Caco-2 (cell line): ENCODE measurements at regions not wholly inside any gene's neighbourhood (a gene's known extent, or its start where the extent isn't known, plus 50 kb on each side); places are given as distances from the start of the nearest gene placed in this dataset.

Experiments
- BruUV-seq: library from RNA; stranded (reverse); fragments of 400-500 nt; replicated peaks from 2 replicates; lab custom pipeline; 2021; lab: Mats Ljungman, UMichigan
- CTCF ChIA-PET: fragments of 300-600 bp; sonication (Branson Sonifier 250); formaldehyde crosslinking; loops from one replicate; lab custom pipeline; 2022; ENCODE audit warnings: antibody characterized with exemption; lab: Charles Lee
- POLR2A ChIA-PET: fragments of 300-600 bp; sonication (Branson Sonifier 250); formaldehyde crosslinking; loops from one replicate; lab custom pipeline; 2022; ENCODE audit warnings: antibody characterized with exemption; lab: Charles Lee
- DNase-seq, 2 experiments: peaks; one replicate each; pipeline versions ENCODE4 v3.0.0 to v3.0.0-alpha.2; 2020 to 2022
- H3K27me3 ChIP-seq: replicated peaks from 2 replicates; pipeline ENCODE4 v1.6.0; 2011; ENCODE audit warnings: low read length; ENCODE audit not compliant: control insufficient read depth, insufficient read depth
- H3K36me3 ChIP-seq: 2 replicates; pipeline ENCODE4 v1.5.1; 2011; ENCODE audit warnings: low read length; ENCODE audit not compliant: control insufficient read depth, insufficient read depth
- H3K4me1 ChIP-seq: fragments of 250-450 bp; sonication (Bioruptor Pico); 2 replicates; pipeline ENCODE4 v1.5.1; 2020; ENCODE audit warnings: mild to moderate bottlenecking
- H3K4me3 ChIP-seq: 2 replicates; pipeline ENCODE4 v1.5.1; 2011; ENCODE audit warnings: low read depth, mild to moderate bottlenecking, control low read depth, low read length
- H3K9me3 ChIP-seq: fragments of 250-450 bp; sonication (Bioruptor Pico); 2 replicates; pipeline ENCODE4 v1.5.1; 2020; ENCODE audit warnings: mild to moderate bottlenecking, moderate library complexity
- H3K27ac Mint-ChIP-seq: one replicate; pipeline ENCODE4 v1.8.0; 2022; ENCODE audit warnings: mixed read lengths; ENCODE audit not compliant: unreplicated experiment
- H3K27me3 Mint-ChIP-seq: one replicate; pipeline ENCODE4 v1.8.0; 2022; ENCODE audit warnings: mixed read lengths; ENCODE audit not compliant: insufficient read depth, unreplicated experiment
- H3K36me3 Mint-ChIP-seq: one replicate; pipeline ENCODE4 v1.8.0; 2022; ENCODE audit warnings: mild to moderate bottlenecking, mixed read lengths; ENCODE audit not compliant: insufficient read depth, unreplicated experiment
- H3K4me1 Mint-ChIP-seq: one replicate; pipeline ENCODE4 v1.8.0; 2022; ENCODE audit warnings: low read depth, mixed read lengths; ENCODE audit not compliant: unreplicated experiment
- H3K4me3 Mint-ChIP-seq: one replicate; pipeline ENCODE4 v1.8.0; 2022; ENCODE audit warnings: mild to moderate bottlenecking, moderate library complexity, mixed read lengths; ENCODE audit not compliant: unreplicated experiment
- H3K9me3 Mint-ChIP-seq: one replicate; pipeline ENCODE4 v1.8.0; 2022; ENCODE audit warnings: mixed read lengths; ENCODE audit not compliant: unreplicated experiment
- intact Hi-C: fragments of 100-400 bp; cut with micrococcal nuclease; formaldehyde crosslinking; loops from one replicate; pipeline ENCODE4 v1.10.0; 2022; ENCODE audit not compliant: unreplicated experiment
- TF ChIP-seq, protein P1 (sequence below), 2 experiments: fragments of 200-600 bp in 1 of 2; IDR thresholded peaks; 1 replicate in 1 of 2; 2 replicates in 1 of 2; pipeline versions ENCODE4 v1.5.1 to v1.8.0; 2011 to 2022; ENCODE audit warnings: antibody characterized with exemption in 1 of 2, control low read depth in 1 of 2, inconsistent platforms in 1 of 2, low read depth in 1 of 2, low read length in 1 of 2, mild to moderate bottlenecking in 1 of 2, moderate library complexity in 1 of 2; ENCODE audit not compliant: insufficient read depth in 1 of 2, severe bottlenecking in 1 of 2, unreplicated experiment in 1 of 2

DNA sequence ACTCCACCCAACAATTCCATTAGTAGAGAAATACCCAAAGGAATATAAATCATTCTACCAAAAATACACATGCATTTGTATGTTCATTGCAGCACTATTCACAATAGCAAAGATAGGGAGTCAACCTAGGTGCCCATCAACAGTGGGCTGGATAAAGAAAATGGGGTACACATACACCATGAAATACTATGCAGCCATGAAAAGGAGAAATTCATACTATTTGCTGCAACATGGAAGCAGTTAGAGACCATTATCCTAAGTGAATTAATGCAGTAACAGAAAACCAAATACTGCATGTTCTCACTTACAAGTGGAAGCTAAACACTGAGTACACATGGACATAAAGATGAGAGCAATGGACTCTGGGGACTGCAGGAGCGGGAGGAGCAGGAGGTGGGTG is 72.4 kb upstream of the MBOAT1 start:
- BruUV-seq = no TSS peak
- CTCF ChIA-PET = no interaction called here
- Mint-ChIP-seq H3K9me3 (no peaks in the 10 kb centered on the region), H3K36me3 (no peaks in the 10 kb centered on the region), H3K27me3 (peaks cover 3% of the 10 kb centered on the region), H3K4me1 (no peaks in the 10 kb centered on the region), H3K27ac (no peak overlapping the region), H3K4me3 (no peak overlapping the region)
- Histone ChIP-seq H3K9me3 (no peaks in the 10 kb centered on the region), H3K36me3 (no peaks in the 10 kb centered on the region), H3K27me3 (no peaks in the 10 kb centered on the region; the same call in 1 of the 2 replicates), H3K4me3 (no peak overlapping the region), H3K4me1 (no peaks in the 10 kb centered on the region)
- DNase-seq = no peak
- intact Hi-C loops = no loop called here
- TF ChIP-seq, protein P1, sequence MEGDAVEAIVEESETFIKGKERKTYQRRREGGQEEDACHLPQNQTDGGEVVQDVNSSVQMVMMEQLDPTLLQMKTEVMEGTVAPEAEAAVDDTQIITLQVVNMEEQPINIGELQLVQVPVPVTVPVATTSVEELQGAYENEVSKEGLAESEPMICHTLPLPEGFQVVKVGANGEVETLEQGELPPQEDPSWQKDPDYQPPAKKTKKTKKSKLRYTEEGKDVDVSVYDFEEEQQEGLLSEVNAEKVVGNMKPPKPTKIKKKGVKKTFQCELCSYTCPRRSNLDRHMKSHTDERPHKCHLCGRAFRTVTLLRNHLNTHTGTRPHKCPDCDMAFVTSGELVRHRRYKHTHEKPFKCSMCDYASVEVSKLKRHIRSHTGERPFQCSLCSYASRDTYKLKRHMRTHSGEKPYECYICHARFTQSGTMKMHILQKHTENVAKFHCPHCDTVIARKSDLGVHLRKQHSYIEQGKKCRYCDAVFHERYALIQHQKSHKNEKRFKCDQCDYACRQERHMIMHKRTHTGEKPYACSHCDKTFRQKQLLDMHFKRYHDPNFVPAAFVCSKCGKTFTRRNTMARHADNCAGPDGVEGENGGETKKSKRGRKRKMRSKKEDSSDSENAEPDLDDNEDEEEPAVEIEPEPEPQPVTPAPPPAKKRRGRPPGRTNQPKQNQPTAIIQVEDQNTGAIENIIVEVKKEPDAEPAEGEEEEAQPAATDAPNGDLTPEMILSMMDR (IDR thresholded peaks at IDR 0.05; ENCODE audit: insufficient read depth in 1 of 2, low read depth in 1 of 2, low read length in 1 of 2, severe bottlenecking in 1 of 2, unreplicated experiment in 1 of 2) = no peak
- POLR2A ChIA-PET = no interaction called here

DNA sequence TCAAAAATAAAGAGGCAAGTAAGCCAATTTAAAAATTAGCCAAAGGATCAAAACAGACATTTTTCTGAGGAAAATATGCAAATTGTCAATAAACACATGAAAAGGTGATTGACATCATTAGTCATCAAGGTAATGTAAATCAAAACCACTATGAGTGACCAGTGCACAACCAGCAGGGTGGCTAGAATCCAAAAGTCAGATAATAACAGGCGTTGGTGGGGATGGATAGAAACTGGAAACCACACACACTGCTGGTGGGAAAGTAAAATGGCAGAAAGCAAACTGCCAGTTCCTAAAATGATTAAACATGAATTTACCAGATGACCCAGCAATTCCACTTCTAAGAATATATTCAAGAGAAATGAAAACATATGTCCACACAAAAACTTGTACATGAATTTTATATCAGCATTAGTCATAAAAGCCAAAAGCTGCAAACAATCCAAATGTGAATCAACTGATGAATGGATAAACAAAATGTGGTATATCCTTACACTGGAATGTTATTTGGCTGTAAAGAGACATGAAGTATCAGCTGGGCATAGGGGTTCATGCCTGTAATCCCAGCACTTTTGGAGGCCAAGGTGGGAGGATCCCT is 74.8 kb upstream of the MBOAT1 start:
- POLR2A ChIA-PET = no interaction called here

DNA sequence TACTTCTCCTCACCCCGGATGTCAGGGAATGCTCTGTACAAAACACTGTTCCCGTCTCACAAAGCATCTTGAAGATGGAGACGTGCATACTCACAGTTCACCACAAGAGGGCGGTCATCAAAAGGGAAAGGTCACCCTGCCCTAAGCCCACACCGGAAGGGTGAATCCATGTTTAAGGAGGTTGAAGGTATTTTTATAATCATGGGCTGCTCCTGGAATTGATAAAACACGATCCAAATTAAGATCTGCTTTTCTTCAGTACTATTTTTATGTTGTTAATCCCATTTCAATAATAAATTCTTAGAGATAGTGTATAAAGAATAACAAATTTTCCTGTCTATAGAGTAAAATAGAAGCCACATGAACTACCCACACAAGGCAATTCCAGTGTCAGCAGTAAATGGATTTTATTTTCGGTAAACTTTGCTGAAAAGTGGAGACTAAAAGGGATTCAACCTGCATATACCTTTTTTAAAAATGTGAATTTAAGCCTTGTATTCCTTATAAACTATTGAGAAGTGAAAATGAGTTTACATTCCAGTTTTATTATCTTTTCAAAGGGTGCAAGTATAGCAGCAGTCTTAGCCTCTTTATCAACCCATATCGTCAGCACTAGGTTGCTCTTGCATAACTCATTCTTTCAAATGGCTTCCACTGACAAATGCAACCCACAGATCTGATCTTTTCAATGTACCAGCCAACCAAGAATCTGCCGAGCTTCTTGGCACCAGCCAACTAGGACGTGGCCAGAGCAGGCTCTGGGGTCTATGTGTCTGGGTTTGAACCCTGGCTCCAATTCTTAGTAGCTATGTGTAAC is 79.7 kb upstream of the MBOAT1 start:
- TF ChIP-seq, protein P1 (IDR thresholded peaks at IDR 0.05; ENCODE audit: insufficient read depth in 1 of 2, low read depth in 1 of 2, low read length in 1 of 2, severe bottlenecking in 1 of 2, unreplicated experiment in 1 of 2) = peak; percentile 78 to 83
- ChIA-PET POLR2A (no interaction called here), CTCF (no interaction called here)
- Mint-ChIP-seq H3K36me3 (no peaks in the 10 kb centered on the region), H3K27me3 (no peaks in the 10 kb centered on the region), H3K9me3 (no peaks in the 10 kb centered on the region), H3K4me1 (peaks cover 6% of the 10 kb centered on the region), H3K27ac (no peak overlapping the region), H3K4me3 (no peak overlapping the region)
- intact Hi-C loops = loop anchor here (1.0 to 2.0 kb wide), 3 partner anchors 109 to 236 kb away; partner anchors contain the start of gene E2F3
- H3K9me3 ChIP-seq = no peaks in the 10 kb centered on the region
- peak; percentile 79 to 82 for DNase-seq
- no peak overlapping the region for H3K4me3 ChIP-seq
- H3K27me3 ChIP-seq = no peaks in the 10 kb centered on the region
- BruUV-seq = no TSS peak
- H3K4me1 ChIP-seq = no peaks in the 10 kb centered on the region
- H3K36me3 ChIP-seq = no peaks in the 10 kb centered on the region

More for the DNA sequence above, 74.8 kb upstream of the MBOAT1 start:
- no peaks in the 10 kb centered on the region for H3K4me1 Mint-ChIP-seq
- H3K36me3 ChIP-seq = no peaks in the 10 kb centered on the region
- no peaks in the 10 kb centered on the region for H3K9me3 ChIP-seq
- H3K4me3 Mint-ChIP-seq = no peak overlapping the region
- H3K4me1 ChIP-seq = no peaks in the 10 kb centered on the region
- H3K27ac Mint-ChIP-seq = no peak overlapping the region
- H3K27me3 ChIP-seq = no peaks in the 10 kb centered on the region
- peaks cover under 1% of the 10 kb centered on the region for H3K27me3 Mint-ChIP-seq
- no peaks in the 10 kb centered on the region for H3K9me3 Mint-ChIP-seq
- TF ChIP-seq, protein P1 (IDR thresholded peaks at IDR 0.05; ENCODE audit: insufficient read depth in 1 of 2, low read depth in 1 of 2, low read length in 1 of 2, severe bottlenecking in 1 of 2, unreplicated experiment in 1 of 2) = no peak
- no peaks in the 10 kb centered on the region for H3K36me3 Mint-ChIP-seq
- no TSS peak for BruUV-seq
- CTCF ChIA-PET = no interaction called here
- intact Hi-C loops = no loop called here
- no peak overlapping the region for H3K4me3 ChIP-seq
- DNase-seq = no peak
